Prostate gland (tissue), 2 donors: ENCODE measurements at regions not wholly inside any gene's neighbourhood (a gene's known extent, or its start where the extent isn't known, plus 50 kb on each side); places are given as distances from the start of the nearest gene placed in this dataset.

Source experiments
- DNase-seq: peaks from one replicate; pipeline ENCODE4 v3.0.0-alpha.2; 2019; ENCODE audit warnings: low spot score
- H3K27ac ChIP-seq, 2 donors: fragments of 200-600 bp; sonication (generic); 2 replicates each; pipeline ENCODE4 v1.5.1; 2017 to 2019
- H3K27me3 ChIP-seq: fragments of 200-600 bp; sonication (generic); replicated peaks from 2 replicates; pipeline ENCODE4 v1.5.1; 2019; ENCODE audit not compliant: insufficient read depth
- H3K36me3 ChIP-seq, 2 donors: fragments of 200-600 bp; sonication (generic); 1 replicate in 1 of 2; 2 replicates in 1 of 2; pipeline versions ENCODE4 v1.5.1 to v1.8.1; 2017 to 2019
- H3K4me1 ChIP-seq: fragments of 200-600 bp; sonication (generic); replicated peaks from 2 replicates; pipeline ENCODE4 v1.5.1; 2019
- H3K4me3 ChIP-seq, 2 donors: fragments of 200-600 bp; sonication (generic); 2 replicates each; pipeline ENCODE4 v1.5.1; 2017 to 2019
- H3K9me3 ChIP-seq: fragments of 200-600 bp; sonication (generic); 2 replicates; pipeline ENCODE4 v1.5.1; 2017
- CTCF ChIP-seq, 4 experiments: fragments of 200-600 bp in 2 of 4; fragments of 450-650 bp in 2 of 4; sonication (generic) in 2 of 4; IDR thresholded peaks; 1 replicate in 3 of 4; 2 replicates in 1 of 4; pipeline ENCODE4 v1.5.1; 2016 to 2019; ENCODE audit warnings: antibody characterized with exemption in 4 of 4, mild to moderate bottlenecking in 2 of 4, moderate library complexity in 2 of 4
- POLR2A ChIP-seq: fragments of 450-650 bp; IDR thresholded peaks from one replicate; pipeline ENCODE4 v1.6.1; 2016; ENCODE audit warnings: antibody characterized with exemption, mild to moderate bottlenecking
- POLR2AphosphoS5 ChIP-seq: sonication (generic); formaldehyde crosslinking; IDR thresholded peaks from one replicate; pipeline ENCODE4 v1.6.1; 2017; ENCODE audit warnings: antibody characterized with exemption
- WGBS: methylation state at CpG from one replicate; pipeline ENCODE4 v1.1.5; 2018; 5-methylcytosine and 5-hydroxymethylcytosine counted together
- intact Hi-C: fragments of 100-400 bp; cut with DNase I; formaldehyde crosslinking; loops from one replicate; pipeline ENCODE4 v1.14.2; 2022

- Histone ChIP-seq H3K27ac (no peak overlapping the region), H3K4me1 (no peaks in the 10 kb centered on the region), H3K9me3 (no peaks in the 10 kb centered on the region), H3K27me3 (no peaks in the 10 kb centered on the region), H3K36me3 (no peaks in the 10 kb centered on the region), H3K4me3 (no peak overlapping the region)
- no peak for DNase-seq
- 98% methylated on average over 5 of the region's 5 CpGs for WGBS
- TF ChIP-seq CTCF (IDR thresholded peaks at IDR 0.05) (no peak), POLR2AphosphoS5 (no peak), POLR2A (no peak)
- intact Hi-C loops = no loop called here
These were observed 508.3 kb upstream of the ADARB2 start for GRCh38 chr10:2245580-2245979.

GRCh38 chr10:2244471-2244870 lies 507.1 kb upstream of the ADARB2 start:
- intact Hi-C loops = no loop called here
- H3K9me3 ChIP-seq = no peaks in the 10 kb centered on the region
- no peak for DNase-seq
- 92% methylated on average over 12 of the region's 12 CpGs for WGBS
- H3K27me3 ChIP-seq = no peaks in the 10 kb centered on the region
- no peaks in the 10 kb centered on the region for H3K36me3 ChIP-seq
- no peak overlapping the region for H3K4me3 ChIP-seq
- no peak for TF ChIP-seq POLR2AphosphoS5
- no peak for TF ChIP-seq CTCF (IDR thresholded peaks at IDR 0.05)
- no peak for TF ChIP-seq POLR2A
- no peaks in the 10 kb centered on the region for H3K4me1 ChIP-seq
- H3K27ac ChIP-seq = no peak overlapping the region

- WGBS = 77% methylated on average over 5 of the region's 5 CpGs
- TF ChIP-seq POLR2AphosphoS5 (no peak), CTCF (IDR thresholded peaks at IDR 0.05) (no peak), POLR2A (no peak)
- intact Hi-C loops = no loop called here
These were observed 499.6 kb upstream of the ADARB2 start for GRCh38 chr10:2236876-2237275.

GRCh38 chr10:2232479-2232878 lies 495.2 kb upstream of the ADARB2 start:
- Histone ChIP-seq H3K9me3 (no peaks in the 10 kb centered on the region), H3K27me3 (no peaks in the 10 kb centered on the region), H3K4me3 (no peak overlapping the region), H3K4me1 (no peaks in the 10 kb centered on the region), H3K36me3 (no peaks in the 10 kb centered on the region), H3K27ac (no peak overlapping the region)
- 83% methylated on average over 11 of the region's 11 CpGs for WGBS
- TF ChIP-seq POLR2AphosphoS5 = no peak
- no peak for TF ChIP-seq POLR2A
- TF ChIP-seq CTCF (IDR thresholded peaks at IDR 0.05) = no peak
- intact Hi-C loops = no loop called here
- DNase-seq = no peak

More at GRCh38 chr10:2236876-2237275, 499.6 kb upstream of the ADARB2 start:
- Histone ChIP-seq H3K4me3 (no peak overlapping the region), H3K27me3 (no peaks in the 10 kb centered on the region), H3K4me1 (no peaks in the 10 kb centered on the region), H3K36me3 (no peaks in the 10 kb centered on the region), H3K9me3 (no peaks in the 10 kb centered on the region), H3K27ac (no peak overlapping the region)
- DNase-seq = no peak

GRCh38 chr10:2230478-2230877 lies 493.2 kb upstream of the ADARB2 start:
- H3K27me3 ChIP-seq = no peaks in the 10 kb centered on the region
- 95% methylated on average over 1 of the region's 1 CpG for WGBS
- DNase-seq = no peak
- no peaks in the 10 kb centered on the region for H3K4me1 ChIP-seq
- H3K27ac ChIP-seq = no peak overlapping the region
- no peak for TF ChIP-seq CTCF (IDR thresholded peaks at IDR 0.05)
- no peak for TF ChIP-seq POLR2A
- TF ChIP-seq POLR2AphosphoS5 = no peak
- no peak overlapping the region for H3K4me3 ChIP-seq
- intact Hi-C loops = no loop called here
- H3K9me3 ChIP-seq = no peaks in the 10 kb centered on the region
- no peaks in the 10 kb centered on the region for H3K36me3 ChIP-seq
